HG03103 (cell line): ENCODE measurements at regions not wholly inside any gene's neighbourhood (a gene's known extent, or its start where the extent isn't known, plus 50 kb on each side); places are given as distances from the start of the nearest gene placed in this dataset.

Source experiments
- ATAC-seq: cut with Tn5 transposase; IDR thresholded peaks from one replicate; pipeline ENCODE4 v1.9.1; 2021; ENCODE audit warnings: low read depth; ENCODE audit not compliant: unreplicated experiment

- no peak for ATAC-seq
Observed at GRCh38 chr20:6942266-6942665, 174.8 kb downstream of the BMP2 start.

- ATAC-seq, result no peak
Observed at GRCh38 chr20:6944292-6944691, 176.8 kb downstream of the BMP2 start.

- ATAC-seq, result no peak
Observed at GRCh38 chr20:6953611-6954010, 186.1 kb downstream of the BMP2 start.

- ATAC-seq, result no peak
Observed at GRCh38 chr20:6954219-6954618, 186.7 kb downstream of the BMP2 start.

- ATAC-seq, result no peak
Observed at GRCh38 chr20:6956056-6956455, 188.6 kb downstream of the BMP2 start.

- no peak for ATAC-seq
Observed at GRCh38 chr20:6956574-6956973, 189.1 kb downstream of the BMP2 start.

- ATAC-seq, result no peak
Observed at GRCh38 chr20:6959900-6960312, 192.4 kb downstream of the BMP2 start.

GRCh38 chr20:6966721-6967120 lies 199.2 kb downstream of the BMP2 start:
- no peak for ATAC-seq

- ATAC-seq, result no peak
Observed at GRCh38 chr20:6974838-6975237, 207.4 kb downstream of the BMP2 start.

GRCh38 chr20:6975311-6975710 lies 207.8 kb downstream of the BMP2 start:
- no peak for ATAC-seq

GRCh38 chr20:6976106-6976900 lies 208.8 kb downstream of the BMP2 start:
- no peak for ATAC-seq

GRCh38 chr20:6979621-6980020 lies 212.1 kb downstream of the BMP2 start:
- ATAC-seq, result no peak

GRCh38 chr20:6993011-6993410 lies 225.5 kb downstream of the BMP2 start:
- no peak for ATAC-seq

GRCh38 chr20:6993511-6993910 lies 226.0 kb downstream of the BMP2 start:
- no peak for ATAC-seq

- no peak for ATAC-seq
Observed at GRCh38 chr20:6994452-6994851, 227.0 kb downstream of the BMP2 start.

GRCh38 chr20:6998909-6999308 lies 231.4 kb downstream of the BMP2 start:
- no peak for ATAC-seq

GRCh38 chr20:6999381-6999780 lies 231.9 kb downstream of the BMP2 start:
- no peak for ATAC-seq

GRCh38 chr20:7003598-7003997 lies 236.1 kb downstream of the BMP2 start:
- ATAC-seq, result no peak

GRCh38 chr20:7004801-7005200 lies 237.3 kb downstream of the BMP2 start:
- ATAC-seq, result no peak

- ATAC-seq, result no peak
Observed at GRCh38 chr20:7010527-7010926, 243.0 kb downstream of the BMP2 start.

GRCh38 chr20:7015257-7015656 lies 247.8 kb downstream of the BMP2 start:
- no peak for ATAC-seq

GRCh38 chr20:7022597-7022996 lies 255.1 kb downstream of the BMP2 start:
- ATAC-seq, result no peak

GRCh38 chr20:7025635-7026034 lies 258.1 kb downstream of the BMP2 start:
- no peak for ATAC-seq
